ENCODE measurements at regions not wholly inside any gene's neighbourhood (a gene's known extent, or its start where the extent isn't known, plus 50 kb on each side); places are given as distances from the start of the nearest gene placed in this dataset.

DNA sequence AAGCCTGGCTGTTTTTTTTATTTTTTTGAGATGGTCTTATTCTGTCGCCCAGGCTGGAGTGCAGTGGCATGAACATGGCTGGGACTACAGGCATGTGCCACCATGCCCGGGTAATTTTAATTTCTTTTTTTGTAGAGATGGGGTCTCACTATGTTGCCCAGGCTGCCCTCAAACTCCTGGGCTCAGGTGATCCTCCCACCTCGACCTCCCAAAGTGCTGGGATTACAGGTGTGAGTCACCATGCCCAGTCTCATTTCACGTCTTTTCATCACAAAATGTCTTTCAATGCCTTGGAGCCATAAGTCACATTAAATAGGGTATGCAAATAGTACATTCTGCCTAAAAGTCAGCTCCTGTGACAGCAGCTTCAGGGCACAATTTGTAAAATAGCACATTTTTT lies 52.8 kb downstream of the SOX2 start:
- no peak for DNase-seq (ENCODE audit: extremely low spot score, unreplicated experiment)
- no peak overlapping the region for H3K4me3 Mint-ChIP-seq (ENCODE audit: unreplicated experiment)
- H3K27me3 Mint-ChIP-seq (ENCODE audit: unreplicated experiment) = no peaks in the 10 kb centered on the region
- TF ChIP-seq, protein P1, sequence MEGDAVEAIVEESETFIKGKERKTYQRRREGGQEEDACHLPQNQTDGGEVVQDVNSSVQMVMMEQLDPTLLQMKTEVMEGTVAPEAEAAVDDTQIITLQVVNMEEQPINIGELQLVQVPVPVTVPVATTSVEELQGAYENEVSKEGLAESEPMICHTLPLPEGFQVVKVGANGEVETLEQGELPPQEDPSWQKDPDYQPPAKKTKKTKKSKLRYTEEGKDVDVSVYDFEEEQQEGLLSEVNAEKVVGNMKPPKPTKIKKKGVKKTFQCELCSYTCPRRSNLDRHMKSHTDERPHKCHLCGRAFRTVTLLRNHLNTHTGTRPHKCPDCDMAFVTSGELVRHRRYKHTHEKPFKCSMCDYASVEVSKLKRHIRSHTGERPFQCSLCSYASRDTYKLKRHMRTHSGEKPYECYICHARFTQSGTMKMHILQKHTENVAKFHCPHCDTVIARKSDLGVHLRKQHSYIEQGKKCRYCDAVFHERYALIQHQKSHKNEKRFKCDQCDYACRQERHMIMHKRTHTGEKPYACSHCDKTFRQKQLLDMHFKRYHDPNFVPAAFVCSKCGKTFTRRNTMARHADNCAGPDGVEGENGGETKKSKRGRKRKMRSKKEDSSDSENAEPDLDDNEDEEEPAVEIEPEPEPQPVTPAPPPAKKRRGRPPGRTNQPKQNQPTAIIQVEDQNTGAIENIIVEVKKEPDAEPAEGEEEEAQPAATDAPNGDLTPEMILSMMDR (IDR thresholded peaks at IDR 0.05) = no peak
- no peak overlapping the region for H3K27ac Mint-ChIP-seq (ENCODE audit: unreplicated experiment)
- H3K9me3 Mint-ChIP-seq (ENCODE audit: unreplicated experiment) = no peaks in the 10 kb centered on the region
- H3K36me3 Mint-ChIP-seq (ENCODE audit: unreplicated experiment) = no peaks in the 10 kb centered on the region
- no peaks in the 10 kb centered on the region for H3K4me1 Mint-ChIP-seq (ENCODE audit: unreplicated experiment)

DNA sequence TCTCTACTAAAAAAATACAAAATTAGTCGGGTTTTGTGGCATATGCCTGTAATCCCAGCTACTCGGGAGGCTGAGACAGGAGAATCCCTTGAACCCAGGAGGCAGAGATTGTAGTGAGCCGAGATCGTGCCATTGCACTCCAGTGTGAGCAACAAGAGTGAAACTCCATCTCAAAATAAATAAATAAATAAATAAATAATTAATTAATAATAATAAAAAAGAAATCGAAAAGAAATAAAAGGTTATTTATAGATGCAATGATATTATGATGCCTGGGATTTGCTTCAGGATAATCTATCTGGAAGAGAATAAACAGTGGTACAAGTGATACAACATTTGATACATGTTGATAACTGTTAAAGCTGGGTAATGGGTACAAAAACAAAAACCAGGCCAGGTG lies 58.6 kb downstream of the SOX2 start:
- H3K27ac Mint-ChIP-seq (ENCODE audit: unreplicated experiment) = no peak overlapping the region

DNA sequence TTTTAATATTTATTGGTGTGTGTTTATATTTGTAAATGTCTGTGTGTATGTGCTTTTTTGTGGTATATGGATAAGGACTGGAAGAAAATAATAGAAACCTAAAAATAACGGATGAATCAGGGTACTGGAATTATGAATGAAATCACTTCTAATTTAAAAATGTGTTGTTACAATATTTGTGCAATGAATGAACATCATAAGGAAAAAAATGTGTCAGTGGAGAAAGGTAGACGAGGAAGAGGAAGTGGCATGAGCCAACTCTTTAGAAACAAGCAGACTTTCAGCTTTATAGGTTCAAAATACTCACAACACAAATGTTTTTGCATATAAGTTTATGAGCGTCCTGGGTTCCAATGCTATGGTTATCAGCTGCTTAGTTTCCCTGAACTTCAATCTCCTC lies 59.4 kb downstream of the SOX2 start:
- Mint-ChIP-seq H3K4me1 (ENCODE audit: unreplicated experiment) (peaks cover 6% of the 10 kb centered on the region), H3K36me3 (ENCODE audit: unreplicated experiment) (no peaks in the 10 kb centered on the region), H3K9me3 (ENCODE audit: unreplicated experiment) (no peaks in the 10 kb centered on the region), H3K4me3 (ENCODE audit: unreplicated experiment) (no peak overlapping the region), H3K27ac (ENCODE audit: unreplicated experiment) (no peak overlapping the region), H3K27me3 (ENCODE audit: unreplicated experiment) (no peaks in the 10 kb centered on the region)
- TF ChIP-seq, protein P1 (IDR thresholded peaks at IDR 0.05) = no peak
- DNase-seq (ENCODE audit: extremely low spot score, unreplicated experiment) = no peak

More for the DNA sequence above, 58.6 kb downstream of the SOX2 start:
- Mint-ChIP-seq H3K36me3 (ENCODE audit: unreplicated experiment) (no peaks in the 10 kb centered on the region), H3K9me3 (ENCODE audit: unreplicated experiment) (no peaks in the 10 kb centered on the region), H3K4me1 (ENCODE audit: unreplicated experiment) (peaks cover 6% of the 10 kb centered on the region), H3K27me3 (ENCODE audit: unreplicated experiment) (no peaks in the 10 kb centered on the region), H3K4me3 (ENCODE audit: unreplicated experiment) (no peak overlapping the region)
- no peak for DNase-seq (ENCODE audit: extremely low spot score, unreplicated experiment)
- TF ChIP-seq, protein P1 (IDR thresholded peaks at IDR 0.05) = no peak

DNA sequence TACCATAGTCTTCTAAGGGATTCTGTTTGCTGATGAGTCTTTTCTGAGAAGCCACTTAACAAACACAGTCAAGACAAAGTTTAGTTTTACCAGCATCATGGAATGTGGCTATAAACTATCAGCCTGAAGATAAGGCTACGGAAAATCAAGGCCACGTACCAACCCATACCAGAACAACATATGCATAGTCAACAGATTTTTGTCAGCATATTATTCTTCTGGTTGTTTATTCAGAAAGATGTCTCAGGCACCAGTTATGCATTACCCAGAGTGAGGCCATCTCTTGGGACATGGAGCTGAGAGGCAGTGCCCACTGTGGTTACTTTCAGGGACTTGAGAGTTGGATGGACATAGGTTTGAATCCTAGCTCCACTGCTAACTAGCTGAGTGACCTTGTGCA lies 60.4 kb downstream of the SOX2 start:
- no peak for DNase-seq (ENCODE audit: extremely low spot score, unreplicated experiment)
- Mint-ChIP-seq H3K4me3 (ENCODE audit: unreplicated experiment) (no peak overlapping the region), H3K9me3 (ENCODE audit: unreplicated experiment) (no peaks in the 10 kb centered on the region), H3K36me3 (ENCODE audit: unreplicated experiment) (no peaks in the 10 kb centered on the region), H3K27ac (ENCODE audit: unreplicated experiment) (no peak overlapping the region), H3K27me3 (ENCODE audit: unreplicated experiment) (no peaks in the 10 kb centered on the region), H3K4me1 (ENCODE audit: unreplicated experiment) (peaks cover 6% of the 10 kb centered on the region)
- TF ChIP-seq, protein P1 (IDR thresholded peaks at IDR 0.05) = no peak

DNA sequence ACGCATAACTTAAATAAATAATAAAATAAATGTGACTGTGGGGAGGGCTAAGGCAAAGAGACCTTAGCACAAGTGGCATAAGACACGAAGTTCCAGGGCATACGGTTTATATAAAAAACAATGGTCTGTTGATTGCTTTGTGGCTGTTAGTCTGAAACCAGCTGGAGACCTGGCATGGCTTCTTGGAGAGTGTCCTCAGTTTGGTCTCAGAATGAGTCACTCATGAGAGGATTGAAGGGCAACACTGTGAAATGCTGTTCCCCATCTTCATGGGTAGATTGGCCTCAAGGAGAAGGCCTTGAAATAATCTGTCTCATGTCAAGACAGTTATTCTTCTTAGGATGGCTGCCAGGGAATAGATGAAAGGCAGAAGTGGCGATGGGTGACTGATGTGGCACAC lies 62.2 kb downstream of the SOX2 start:
- DNase-seq (ENCODE audit: extremely low spot score, unreplicated experiment) = no peak
- no peaks in the 10 kb centered on the region for H3K27me3 Mint-ChIP-seq (ENCODE audit: unreplicated experiment)
- TF ChIP-seq, protein P1 (IDR thresholded peaks at IDR 0.05) = no peak
- H3K4me3 Mint-ChIP-seq (ENCODE audit: unreplicated experiment) = no peak overlapping the region
- no peaks in the 10 kb centered on the region for H3K9me3 Mint-ChIP-seq (ENCODE audit: unreplicated experiment)
- no peak overlapping the region for H3K27ac Mint-ChIP-seq (ENCODE audit: unreplicated experiment)
- H3K4me1 Mint-ChIP-seq (ENCODE audit: unreplicated experiment) = peaks cover 6% of the 10 kb centered on the region
- no peaks in the 10 kb centered on the region for H3K36me3 Mint-ChIP-seq (ENCODE audit: unreplicated experiment)

Data from osteocyte (in vitro differentiated cells).